ENCODE measurements at regions not wholly inside any gene's neighbourhood (a gene's known extent, or its start where the extent isn't known, plus 50 kb on each side); places are given as distances from the start of the nearest gene placed in this dataset.
"Not testable (repeated sequence)": the region's sequence is repeated elsewhere in the genome, so short reads cannot be mapped to it uniquely, and the experiment has no call there.

DNA sequence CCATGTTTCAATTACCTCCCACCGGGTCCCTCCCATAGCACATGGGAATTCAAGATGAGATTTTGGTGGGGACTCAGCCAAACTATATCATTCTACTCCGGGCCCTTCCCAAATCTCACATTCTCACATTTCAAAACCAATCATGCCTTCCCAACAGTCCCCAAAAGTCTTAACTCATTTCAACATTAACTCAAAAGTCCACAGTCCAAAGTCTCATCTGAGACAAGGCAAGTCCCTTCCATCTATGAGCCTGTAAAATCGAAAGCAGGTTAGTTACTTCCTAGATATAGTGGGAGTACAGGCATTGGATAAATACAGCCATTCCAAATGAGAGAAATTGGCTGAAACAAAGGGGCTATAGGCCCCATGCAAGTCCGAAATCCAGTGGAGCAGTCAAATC is 188.1 kb downstream of the SQOR start:
- H3K27me3 Mint-ChIP-seq (ENCODE audit: low read depth); ATAC-seq (replicated peaks in 1 of 2); DNase-seq: not testable (repeated sequence)

GRCh38 chr15:45827275-45827674 is 192.4 kb downstream of the SQOR start:
- ATAC-seq (replicated peaks in 1 of 2) (no peak), DNase-seq (no peak)
- no peaks in the 10 kb centered on the region for H3K4me1 Mint-ChIP-seq (ENCODE audit: low read depth)
- H3K27ac Mint-ChIP-seq = no peak overlapping the region
- no peaks in the 10 kb centered on the region for H3K27me3 Mint-ChIP-seq (ENCODE audit: low read depth)
- H3K4me3 Mint-ChIP-seq = no peak overlapping the region
- peaks cover 2 to 7% of the 10 kb centered on the region in 2 donors for H3K9me3 Mint-ChIP-seq
- H3K36me3 Mint-ChIP-seq (ENCODE audit: insufficient read depth in 2 of 2) = no peaks in the 10 kb centered on the region

More for the DNA sequence above, 188.1 kb downstream of the SQOR start:
- H3K36me3 Mint-ChIP-seq (ENCODE audit: insufficient read depth in 2 of 2); H3K27ac Mint-ChIP-seq; H3K4me1 Mint-ChIP-seq (ENCODE audit: low read depth); H3K4me3 Mint-ChIP-seq; H3K9me3 Mint-ChIP-seq: not testable (repeated sequence)

DNA sequence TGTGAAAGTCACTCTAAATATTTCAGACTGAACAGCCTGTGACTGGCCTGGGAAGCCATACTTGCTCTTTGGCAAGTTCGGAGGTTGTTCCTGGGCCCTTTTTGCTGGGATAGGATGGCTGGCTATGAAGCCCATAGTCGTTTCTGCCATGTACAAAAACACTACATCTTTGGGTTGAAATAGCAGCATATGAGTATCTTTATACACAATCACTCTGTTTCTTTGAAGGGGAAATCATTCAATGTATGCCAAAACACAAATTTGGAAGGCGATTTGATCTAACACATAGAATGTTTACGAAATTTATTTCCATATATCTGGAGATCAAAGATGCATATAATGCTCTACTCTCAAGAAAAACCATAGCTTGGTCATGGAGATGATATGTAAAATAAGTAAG is 192.9 kb downstream of the SQOR start:
- DNase-seq = no peak
- Mint-ChIP-seq H3K4me3 (no peak overlapping the region), H3K36me3 (ENCODE audit: insufficient read depth in 2 of 2) (no peaks in the 10 kb centered on the region), H3K9me3 (peaks cover 2 to 7% of the 10 kb centered on the region in 2 donors), H3K4me1 (ENCODE audit: low read depth) (no peaks in the 10 kb centered on the region), H3K27ac (no peak overlapping the region), H3K27me3 (ENCODE audit: low read depth) (no peaks in the 10 kb centered on the region)
- ATAC-seq (replicated peaks in 1 of 2) = no peak

DNA sequence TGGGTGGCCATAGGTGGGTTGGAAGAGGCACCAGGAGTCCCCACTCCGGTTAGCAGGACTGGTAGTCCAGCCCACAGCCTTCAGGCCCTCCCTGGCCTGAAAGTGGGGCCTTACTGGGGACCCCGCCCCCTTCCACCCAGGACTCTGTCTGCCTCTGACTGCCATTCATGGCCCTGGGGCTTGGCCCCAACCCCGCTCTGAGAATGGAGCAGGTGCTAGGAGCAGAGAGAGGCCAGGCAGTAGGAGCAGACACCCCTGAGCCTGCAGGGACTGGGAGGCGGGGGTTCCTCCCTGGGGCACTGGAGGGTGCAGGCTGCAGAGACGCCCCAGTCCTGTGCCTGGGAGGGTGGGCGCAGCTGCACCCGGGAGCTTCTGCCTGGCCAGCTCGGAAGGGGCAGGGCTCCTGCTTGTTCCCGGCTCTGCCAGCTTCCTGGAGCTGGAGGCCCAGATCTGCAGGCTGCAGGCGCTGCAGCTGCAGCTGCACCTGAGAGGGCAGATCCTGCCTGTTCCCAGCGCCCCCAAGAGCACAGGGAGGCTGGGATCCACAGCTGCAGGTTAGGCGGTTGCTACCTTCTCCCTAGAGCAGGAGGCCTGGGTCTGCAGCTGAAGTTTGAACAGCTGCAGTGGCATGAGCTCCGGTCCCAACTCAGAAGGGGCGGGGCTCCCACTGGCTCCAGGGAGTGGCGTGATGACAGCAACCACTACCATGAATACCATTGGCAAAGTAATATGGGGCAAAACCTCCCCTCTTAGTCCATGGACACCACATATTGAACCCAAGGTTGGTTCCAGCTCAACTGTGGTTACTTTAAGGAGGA is 194.7 kb downstream of the SQOR start:
- DNase-seq (no peak), ATAC-seq (replicated peaks in 1 of 2) (no peak)
- no peak overlapping the region for H3K27ac Mint-ChIP-seq
- no peaks in the 10 kb centered on the region for H3K36me3 Mint-ChIP-seq (ENCODE audit: insufficient read depth in 2 of 2)
- no peaks in the 10 kb centered on the region for H3K27me3 Mint-ChIP-seq (ENCODE audit: low read depth)
- no peaks in the 10 kb centered on the region for H3K4me1 Mint-ChIP-seq (ENCODE audit: low read depth)
- no peak overlapping the region for H3K4me3 Mint-ChIP-seq
- peaks cover 2 to 4% of the 10 kb centered on the region in 2 donors for H3K9me3 Mint-ChIP-seq

DNA sequence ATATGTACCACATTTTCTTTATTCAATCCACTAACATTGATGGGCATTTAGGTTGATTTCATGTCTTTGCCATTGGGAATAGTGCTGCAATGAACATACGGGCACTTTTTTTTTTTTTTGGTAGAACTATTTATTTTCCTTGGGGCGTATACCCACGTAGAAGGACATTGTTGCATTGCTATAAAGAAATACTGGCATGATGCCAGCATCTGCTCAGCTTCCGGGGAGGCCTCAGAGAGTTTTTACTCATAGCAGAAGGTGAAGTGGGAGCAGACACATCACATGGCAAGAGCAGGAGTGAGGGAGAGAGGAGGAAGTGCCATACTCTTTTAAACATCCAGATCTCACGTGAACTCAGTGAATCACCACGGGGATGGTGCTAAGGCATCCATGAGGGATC is 197.0 kb downstream of the SQOR start:
- H3K27me3 Mint-ChIP-seq (ENCODE audit: low read depth) = no peaks in the 10 kb centered on the region
- ATAC-seq (replicated peaks in 1 of 2) = no peak
- no peak overlapping the region for H3K4me3 Mint-ChIP-seq

DNA sequence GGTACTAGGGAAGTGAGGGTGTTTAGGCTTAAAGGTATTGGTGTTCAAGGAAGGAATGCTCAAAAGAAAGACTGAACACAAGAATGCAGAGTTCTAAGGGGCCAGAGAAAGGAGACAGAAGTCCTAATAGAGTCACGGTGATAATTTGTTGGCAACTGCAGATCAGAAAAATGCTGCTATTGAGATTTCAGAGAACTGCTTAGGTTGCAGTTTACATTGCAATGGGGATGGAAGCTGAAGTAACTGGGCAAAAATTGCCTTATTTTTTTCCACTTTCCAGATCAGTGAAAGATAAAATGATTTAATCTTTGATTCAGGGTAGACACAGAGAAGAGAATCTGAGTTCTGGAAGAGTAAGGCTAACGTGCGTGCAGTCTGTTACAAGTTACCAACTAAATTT is 199.8 kb downstream of the SQOR start:
- no peak overlapping the region for H3K4me3 Mint-ChIP-seq
- no peak for ATAC-seq (replicated peaks in 1 of 2)

More for the DNA sequence above, 197.0 kb downstream of the SQOR start:
- H3K27ac Mint-ChIP-seq = no peak overlapping the region
- no peaks in the 10 kb centered on the region for H3K4me1 Mint-ChIP-seq (ENCODE audit: low read depth)
- H3K9me3 Mint-ChIP-seq = peaks cover 2 to 4% of the 10 kb centered on the region in 2 donors
- DNase-seq = no peak
- no peaks in the 10 kb centered on the region for H3K36me3 Mint-ChIP-seq (ENCODE audit: insufficient read depth in 2 of 2)

GRCh38 chr15:45842151-45842550 is 207.3 kb downstream of the SQOR start:
- H3K4me1 Mint-ChIP-seq (ENCODE audit: low read depth) = no peaks in the 10 kb centered on the region
- H3K36me3 Mint-ChIP-seq (ENCODE audit: insufficient read depth in 2 of 2) = no peaks in the 10 kb centered on the region
- ATAC-seq (replicated peaks in 1 of 2) (no peak), DNase-seq (no peak)
- no peak overlapping the region for H3K4me3 Mint-ChIP-seq
- H3K27ac Mint-ChIP-seq = no peak overlapping the region
- H3K27me3 Mint-ChIP-seq (ENCODE audit: low read depth) = peaks cover 18% of the 10 kb centered on the region
- no peaks in the 10 kb centered on the region for H3K9me3 Mint-ChIP-seq

More for the DNA sequence above, 199.8 kb downstream of the SQOR start:
- Mint-ChIP-seq H3K27me3 (ENCODE audit: low read depth) (peaks cover 6% of the 10 kb centered on the region), H3K4me1 (ENCODE audit: low read depth) (no peaks in the 10 kb centered on the region), H3K27ac (no peak overlapping the region), H3K36me3 (ENCODE audit: insufficient read depth in 2 of 2) (no peaks in the 10 kb centered on the region), H3K9me3 (peaks cover 2 to 4% of the 10 kb centered on the region in 2 donors)
- DNase-seq = no peak

DNA sequence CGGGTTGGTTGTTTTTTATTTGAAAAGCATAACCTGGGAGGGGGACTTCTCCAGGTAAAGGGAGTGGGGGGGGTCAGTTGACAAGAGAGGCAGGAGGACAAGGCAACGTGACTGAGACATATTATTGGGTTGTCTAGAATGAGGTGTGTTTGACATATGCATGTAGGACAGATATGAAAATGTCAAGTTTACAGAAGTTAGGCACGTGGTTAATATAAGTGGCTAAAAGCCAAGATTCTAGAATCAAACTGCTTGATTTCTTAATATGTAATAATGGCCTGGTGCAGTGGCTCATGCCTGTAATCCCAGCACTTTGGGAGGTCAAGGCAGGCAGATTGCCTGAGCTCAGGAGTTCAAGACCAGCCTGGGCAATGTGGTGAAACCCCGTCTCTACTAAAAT is 212.8 kb downstream of the SQOR start:
- Mint-ChIP-seq H3K9me3 (peaks cover 1 to 3% of the 10 kb centered on the region in 2 donors), H3K27ac (no peak overlapping the region), H3K27me3 (ENCODE audit: low read depth) (no peaks in the 10 kb centered on the region), H3K36me3 (ENCODE audit: insufficient read depth in 2 of 2) (no peaks in the 10 kb centered on the region), H3K4me1 (ENCODE audit: low read depth) (no peaks in the 10 kb centered on the region), H3K4me3 (no peak overlapping the region)
- no peak for DNase-seq
- ATAC-seq (replicated peaks in 1 of 2) = no peak

- Mint-ChIP-seq H3K9me3 (peaks cover 1 to 3% of the 10 kb centered on the region in 2 donors), H3K4me1 (ENCODE audit: low read depth) (no peaks in the 10 kb centered on the region), H3K4me3 (no peak overlapping the region), H3K27ac (no peak overlapping the region), H3K27me3 (ENCODE audit: low read depth) (no peaks in the 10 kb centered on the region), H3K36me3 (ENCODE audit: insufficient read depth in 2 of 2) (no peaks in the 10 kb centered on the region)
- ATAC-seq (replicated peaks in 1 of 2) = no peak
- no peak for DNase-seq
Observed at GRCh38 chr15:45849136-45849535, 214.3 kb downstream of the SQOR start.

DNA sequence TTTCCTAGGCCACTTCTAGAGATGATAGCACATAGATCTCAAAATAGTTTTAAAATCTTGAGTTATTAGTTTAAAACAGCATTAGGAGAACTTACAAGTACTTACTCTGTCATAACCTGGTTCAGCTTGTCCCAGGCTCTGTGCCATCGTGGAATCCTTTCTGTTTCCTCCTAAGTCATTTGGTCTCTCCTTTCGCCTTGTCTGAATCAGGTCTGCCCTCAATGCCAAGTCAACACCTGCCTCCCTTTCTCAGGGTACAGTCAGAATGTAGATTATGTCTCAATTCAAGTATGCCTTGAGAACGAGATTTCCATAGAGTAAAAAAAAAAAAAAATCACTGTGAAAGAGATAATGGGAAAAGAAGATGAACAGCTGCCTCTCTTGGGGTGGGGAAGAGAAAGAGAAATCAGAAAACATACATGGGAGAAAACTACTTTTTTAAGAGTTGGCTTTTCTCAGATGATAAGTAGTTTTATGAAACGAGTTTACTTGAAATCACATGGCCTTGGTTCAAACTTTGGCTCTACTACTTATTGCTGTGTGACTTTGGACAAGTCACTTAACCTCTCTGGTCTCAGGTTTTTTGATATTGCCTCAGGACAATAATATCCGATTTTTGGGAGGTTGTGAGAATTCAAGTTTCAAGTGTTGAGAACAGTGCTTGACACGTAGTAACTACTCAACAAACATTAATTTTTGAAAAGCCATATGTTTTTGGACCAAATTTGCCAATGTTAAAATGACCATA is 219.8 kb downstream of the SQOR start:
- H3K9me3 Mint-ChIP-seq = no peaks in the 10 kb centered on the region
- H3K27ac Mint-ChIP-seq = no peak overlapping the region
- no peak overlapping the region for H3K4me3 Mint-ChIP-seq
- no peaks in the 10 kb centered on the region for H3K4me1 Mint-ChIP-seq (ENCODE audit: low read depth)
- ATAC-seq (replicated peaks in 1 of 2) (no peak), DNase-seq (no peak)
- H3K36me3 Mint-ChIP-seq (ENCODE audit: insufficient read depth in 2 of 2) = no peaks in the 10 kb centered on the region
- H3K27me3 Mint-ChIP-seq (ENCODE audit: low read depth) = no peaks in the 10 kb centered on the region

- Mint-ChIP-seq H3K9me3 (no peaks in the 10 kb centered on the region), H3K4me1 (ENCODE audit: low read depth) (no peaks in the 10 kb centered on the region), H3K36me3 (ENCODE audit: insufficient read depth in 2 of 2) (no peaks in the 10 kb centered on the region), H3K27ac (no peak overlapping the region), H3K27me3 (ENCODE audit: low read depth) (no peaks in the 10 kb centered on the region), H3K4me3 (no peak overlapping the region)
- no peak for ATAC-seq (replicated peaks in 1 of 2)
- no peak for DNase-seq
Observed at GRCh38 chr15:45855210-45855906, 220.5 kb downstream of the SQOR start.

DNA sequence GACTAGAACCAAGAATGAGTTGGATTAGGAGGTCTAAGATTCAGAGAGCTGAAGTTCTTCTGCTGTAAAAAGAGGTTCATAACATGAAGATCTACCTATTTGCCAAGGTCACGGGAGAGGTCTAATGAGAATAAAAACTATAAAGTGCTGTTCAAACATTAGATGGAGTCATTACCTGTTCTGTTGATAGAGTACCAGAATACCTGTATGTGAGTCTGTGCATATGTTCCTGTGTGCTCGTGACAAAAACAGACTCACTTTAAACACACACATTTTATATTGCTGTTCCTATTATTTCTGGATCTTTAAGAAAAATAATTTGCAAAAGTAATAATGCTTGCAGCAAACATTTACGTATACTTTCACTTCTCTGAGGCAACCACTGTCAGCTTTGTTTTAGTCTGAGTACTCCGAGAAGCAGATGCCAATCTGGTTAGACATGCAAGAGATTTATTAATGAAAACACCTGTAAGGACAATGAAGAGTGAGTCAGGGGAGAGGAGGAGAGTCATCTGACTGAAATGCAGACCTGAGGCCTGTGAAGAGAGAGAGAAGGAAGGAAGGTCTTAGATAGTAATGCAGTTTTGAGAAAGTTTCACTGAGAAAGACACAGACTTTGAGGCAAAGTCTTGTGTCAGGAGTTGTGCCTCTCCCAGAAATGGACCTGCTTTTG is 221.2 kb downstream of the SQOR start:
- Mint-ChIP-seq H3K9me3 (no peaks in the 10 kb centered on the region), H3K27ac (no peak overlapping the region), H3K36me3 (ENCODE audit: insufficient read depth in 2 of 2) (no peaks in the 10 kb centered on the region), H3K4me3 (no peak overlapping the region), H3K27me3 (ENCODE audit: low read depth) (no peaks in the 10 kb centered on the region), H3K4me1 (ENCODE audit: low read depth) (no peaks in the 10 kb centered on the region)
- DNase-seq = no peak
- ATAC-seq (replicated peaks in 1 of 2) = no peak

- H3K36me3 Mint-ChIP-seq (ENCODE audit: insufficient read depth in 2 of 2) = no peaks in the 10 kb centered on the region
- ATAC-seq (replicated peaks in 1 of 2) (no peak), DNase-seq (no peak)
Observed at GRCh38 chr15:45857291-45857690, 222.5 kb downstream of the SQOR start.

More at GRCh38 chr15:45857291-45857690, 222.5 kb downstream of the SQOR start:
- H3K9me3 Mint-ChIP-seq = no peaks in the 10 kb centered on the region
- no peaks in the 10 kb centered on the region for H3K4me1 Mint-ChIP-seq (ENCODE audit: low read depth)
- H3K27ac Mint-ChIP-seq = no peak overlapping the region
- no peak overlapping the region for H3K4me3 Mint-ChIP-seq
- H3K27me3 Mint-ChIP-seq (ENCODE audit: low read depth) = no peaks in the 10 kb centered on the region
